Activated naive CD8-positive, alpha-beta T cell treated with anti-CD3 and anti-CD28 coated beads, Interleukin-2, amount 10 ng/mL, durations not matched to agents 7 days and 5 days (primary cell): ENCODE measurements at regions not wholly inside any gene's neighbourhood (a gene's known extent, or its start where the extent isn't known, plus 50 kb on each side); places are given as distances from the start of the nearest gene placed in this dataset.
"Not testable (repeated sequence)": the region's sequence is repeated elsewhere in the genome, so short reads cannot be mapped to it uniquely, and the experiment has no call there.

Experiments used
- ATAC-seq: fragments of 150-1000 bp; cut with Tn5 transposase; one replicate; pipeline ENCODE4 v1.10.0; 2021; ENCODE audit warnings: low read depth, moderate library complexity
- POLR2A ChIA-PET: fragments of 350-600 bp; sonication (Branson Sonifier 250); formaldehyde crosslinking; loops from one replicate; lab custom pipeline; 2021; ENCODE audit warnings: antibody characterized with exemption; lab: Charles Lee
- DNase-seq: peaks from one replicate; pipeline ENCODE4 v3.0.0; 2021
- H3K27ac Mint-ChIP-seq: one replicate; pipeline ENCODE4 v1.8.0; 2022; ENCODE audit warnings: mild to moderate bottlenecking, mixed read lengths
- H3K27me3 Mint-ChIP-seq: one replicate; pipeline ENCODE4 v1.8.0; 2022; ENCODE audit warnings: mild to moderate bottlenecking, moderate library complexity, mixed read lengths
- H3K36me3 Mint-ChIP-seq: one replicate; pipeline ENCODE4 v1.8.0; 2021; ENCODE audit warnings: mild to moderate bottlenecking, mixed read lengths
- H3K4me1 Mint-ChIP-seq: one replicate; pipeline ENCODE4 v1.8.0; 2021; ENCODE audit warnings: mixed read lengths
- H3K4me3 Mint-ChIP-seq: one replicate; pipeline ENCODE4 v1.8.0; 2022; ENCODE audit warnings: mild to moderate bottlenecking, moderate library complexity, mixed read lengths
- H3K9me3 Mint-ChIP-seq: one replicate; pipeline ENCODE4 v1.8.0; 2021; ENCODE audit warnings: mixed read lengths

DNA sequence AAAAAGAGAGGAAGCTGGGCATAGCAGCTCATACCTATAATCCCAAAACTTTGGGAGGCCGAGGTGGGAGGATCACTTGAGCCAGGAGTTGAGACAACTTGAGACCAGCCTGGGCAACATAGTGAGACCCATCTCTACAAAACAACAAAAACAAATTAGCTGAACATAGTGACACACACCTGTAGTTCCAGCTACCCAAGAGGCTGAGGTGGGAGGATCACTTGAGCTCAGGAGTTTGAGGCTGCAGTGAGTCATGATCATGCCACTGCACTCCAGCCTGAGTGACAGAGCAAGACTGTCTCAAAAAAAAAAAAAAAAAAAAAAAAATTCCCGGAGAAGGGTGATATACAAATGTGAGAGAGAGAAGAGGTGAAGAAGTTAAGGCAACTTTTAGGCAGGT is 143.8 kb downstream of the GLUL start:
- DNase-seq, H3K27ac Mint-ChIP-seq, H3K4me1 Mint-ChIP-seq, H3K9me3 Mint-ChIP-seq, H3K27me3 Mint-ChIP-seq, H3K36me3 Mint-ChIP-seq, ATAC-seq, H3K4me3 Mint-ChIP-seq, POLR2A ChIA-PET: not testable (repeated sequence)

DNA sequence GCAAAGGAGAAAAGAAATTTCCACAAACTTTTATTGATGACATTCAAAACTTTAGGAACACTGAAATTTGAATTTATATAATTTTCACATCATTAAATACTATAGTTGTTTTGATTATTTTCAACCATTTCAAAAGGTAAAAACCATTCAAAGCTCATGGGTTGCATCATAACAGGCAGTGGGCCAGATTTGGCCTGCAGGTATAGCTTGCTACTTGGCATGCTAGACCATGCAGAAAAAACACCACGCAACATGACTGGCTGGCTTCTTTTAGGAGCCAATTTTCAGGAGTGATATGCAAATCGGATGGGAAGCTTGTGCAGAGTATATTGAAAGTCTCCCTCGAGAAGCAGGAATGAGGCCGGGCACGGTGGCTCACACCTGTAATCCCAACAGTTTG is 144.8 kb downstream of the GLUL start:
- H3K27ac Mint-ChIP-seq: no peak overlapping the region
- peaks cover 2% of the 10 kb centered on the region for H3K4me1 Mint-ChIP-seq
- DNase-seq (no peak), ATAC-seq (no peak)
- peaks cover 2% of the 10 kb centered on the region for H3K9me3 Mint-ChIP-seq
- no peaks in the 10 kb centered on the region for H3K36me3 Mint-ChIP-seq
- H3K4me3 Mint-ChIP-seq: no peak overlapping the region
- POLR2A ChIA-PET: interaction anchor here (1.0 kb wide), 1 partner anchor 166 kb away, joined by 3 read pairs; no protein-coding TSS in a partner anchor
- peaks cover 5% of the 10 kb centered on the region for H3K27me3 Mint-ChIP-seq

DNA sequence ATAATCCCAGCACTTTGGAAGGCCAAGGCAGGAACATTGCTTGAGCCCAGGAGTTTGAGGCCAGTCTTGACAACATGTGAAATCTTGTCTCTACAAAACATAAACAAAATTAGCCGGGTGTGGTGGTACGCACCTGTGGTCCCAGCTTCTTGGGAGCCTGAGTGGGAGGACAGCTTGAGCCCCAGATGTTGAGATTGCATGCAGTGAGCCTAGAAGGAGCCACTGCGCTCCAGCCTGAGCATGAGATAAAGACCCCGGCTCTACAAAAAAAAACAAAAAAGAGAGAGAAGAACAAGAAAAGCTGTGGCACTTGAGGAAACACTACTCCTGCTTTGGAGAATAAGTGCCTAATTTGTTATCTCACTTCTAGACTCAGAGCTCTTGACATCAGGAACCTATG is 146.6 kb downstream of the GLUL start:
- no peak for ATAC-seq
- H3K27me3 Mint-ChIP-seq: peaks cover 8% of the 10 kb centered on the region
- H3K4me1 Mint-ChIP-seq: peaks cover 2% of the 10 kb centered on the region
- no peak overlapping the region for H3K27ac Mint-ChIP-seq
- H3K4me3 Mint-ChIP-seq: no peak overlapping the region
- no peak for DNase-seq
- no peaks in the 10 kb centered on the region for H3K36me3 Mint-ChIP-seq
- POLR2A ChIA-PET: no interaction called here
- H3K9me3 Mint-ChIP-seq: peaks cover 2% of the 10 kb centered on the region

DNA sequence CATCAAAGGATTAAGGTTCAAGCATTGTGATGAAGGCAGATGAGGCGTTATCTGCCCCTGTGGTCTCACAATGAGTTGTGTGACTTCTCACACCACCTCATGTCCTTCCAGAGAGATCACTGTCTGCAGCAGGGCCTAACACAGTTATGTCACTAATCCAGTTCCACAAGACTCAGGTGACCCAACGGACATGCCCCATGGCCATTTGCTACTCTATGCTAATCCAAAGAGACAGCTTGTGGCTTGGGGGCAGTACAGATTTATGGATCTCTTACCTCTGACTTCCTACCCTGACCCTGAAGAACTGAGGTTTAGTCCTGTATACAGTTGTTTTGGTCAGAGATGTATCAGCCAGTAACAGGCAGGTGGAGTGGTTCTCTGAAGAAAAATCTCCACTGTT is 147.1 kb downstream of the GLUL start:
- Mint-ChIP-seq H3K27ac (no peak overlapping the region), H3K27me3 (peaks cover 8% of the 10 kb centered on the region)
- ATAC-seq: no peak

DNA sequence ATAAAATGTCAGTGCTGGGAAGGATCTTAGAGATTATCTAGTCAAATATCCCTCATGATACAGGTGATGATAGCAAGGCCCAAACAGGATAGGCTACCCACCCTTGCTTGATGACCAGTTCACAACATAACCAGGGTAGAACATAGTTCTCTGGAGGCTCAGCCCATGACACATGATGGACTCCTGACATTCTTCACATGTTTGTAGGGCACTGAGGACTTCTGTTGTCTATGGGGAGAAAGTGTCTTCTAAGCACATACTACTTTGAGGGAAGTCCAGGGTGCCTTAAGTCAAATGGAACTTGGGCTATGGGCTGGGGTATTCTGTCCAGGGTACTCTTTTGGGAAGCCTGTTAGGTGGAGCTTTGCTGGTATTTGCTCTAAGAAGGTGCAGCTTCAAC is 148.9 kb downstream of the GLUL start:
- POLR2A ChIA-PET: no interaction called here
- H3K36me3 Mint-ChIP-seq: no peaks in the 10 kb centered on the region
- ATAC-seq: no peak
- no peak overlapping the region for H3K27ac Mint-ChIP-seq
- H3K27me3 Mint-ChIP-seq: peaks cover 8% of the 10 kb centered on the region
- peaks cover 2% of the 10 kb centered on the region for H3K9me3 Mint-ChIP-seq
- no peaks in the 10 kb centered on the region for H3K4me1 Mint-ChIP-seq
- DNase-seq: no peak
- no peak overlapping the region for H3K4me3 Mint-ChIP-seq

More for the DNA sequence above, 147.1 kb downstream of the GLUL start:
- no peak for DNase-seq
- H3K4me3 Mint-ChIP-seq: no peak overlapping the region
- POLR2A ChIA-PET: no interaction called here
- peaks cover 2% of the 10 kb centered on the region for H3K9me3 Mint-ChIP-seq
- H3K36me3 Mint-ChIP-seq: no peaks in the 10 kb centered on the region
- peaks cover 2% of the 10 kb centered on the region for H3K4me1 Mint-ChIP-seq

DNA sequence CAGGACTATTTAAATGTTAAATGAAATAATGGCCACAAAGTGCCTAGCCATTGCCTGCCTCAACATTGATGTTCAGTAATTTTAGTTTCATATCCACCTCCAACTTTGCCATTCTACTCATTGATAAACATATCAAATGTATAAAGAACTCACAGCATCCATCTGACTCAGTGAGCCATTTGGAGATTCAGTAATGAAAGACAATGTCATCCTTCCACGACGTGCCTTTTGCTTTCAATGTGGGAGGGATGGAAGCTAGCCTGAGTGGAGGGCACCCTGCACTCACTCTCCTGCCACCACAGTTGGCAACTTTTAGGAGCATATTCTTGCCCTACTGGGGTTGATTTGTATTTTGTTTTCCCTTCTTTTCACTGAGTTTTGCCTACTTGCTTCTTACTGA is 151.5 kb downstream of the GLUL start:
- ATAC-seq: no peak
- peaks cover 8% of the 10 kb centered on the region for H3K27me3 Mint-ChIP-seq

DNA sequence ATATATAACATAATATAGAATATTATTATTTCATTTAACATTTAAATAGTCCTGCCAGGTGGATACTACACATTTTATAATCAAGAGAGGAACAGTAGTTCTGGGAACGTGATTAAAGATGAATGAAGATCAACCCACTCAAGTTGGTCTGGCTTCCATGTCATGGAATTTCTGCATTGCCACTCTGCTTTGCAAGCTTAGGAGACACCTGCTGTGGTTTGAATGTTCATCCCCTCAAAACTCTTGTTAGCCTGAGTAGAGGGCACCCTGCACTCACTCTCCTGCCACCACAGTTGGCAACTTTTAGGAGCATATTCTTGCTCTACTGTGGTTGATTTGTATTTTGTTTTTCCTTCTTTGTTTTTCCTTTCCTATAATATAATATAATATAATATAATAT is 153.2 kb downstream of the GLUL start:
- no peak overlapping the region for H3K4me3 Mint-ChIP-seq
- POLR2A ChIA-PET: no interaction called here
- H3K27me3 Mint-ChIP-seq: peaks cover 10% of the 10 kb centered on the region
- DNase-seq (no peak), ATAC-seq (no peak)
- peaks cover 2% of the 10 kb centered on the region for H3K4me1 Mint-ChIP-seq
- H3K27ac Mint-ChIP-seq: no peak overlapping the region
- no peaks in the 10 kb centered on the region for H3K9me3 Mint-ChIP-seq
- H3K36me3 Mint-ChIP-seq: no peaks in the 10 kb centered on the region

More for the DNA sequence above, 151.5 kb downstream of the GLUL start:
- H3K36me3 Mint-ChIP-seq: no peaks in the 10 kb centered on the region
- H3K9me3 Mint-ChIP-seq: peaks cover 2% of the 10 kb centered on the region
- H3K4me3 Mint-ChIP-seq: no peak overlapping the region
- H3K27ac Mint-ChIP-seq: no peak overlapping the region
- POLR2A ChIA-PET: no interaction called here
- DNase-seq: no peak
- peaks cover 2% of the 10 kb centered on the region for H3K4me1 Mint-ChIP-seq

DNA sequence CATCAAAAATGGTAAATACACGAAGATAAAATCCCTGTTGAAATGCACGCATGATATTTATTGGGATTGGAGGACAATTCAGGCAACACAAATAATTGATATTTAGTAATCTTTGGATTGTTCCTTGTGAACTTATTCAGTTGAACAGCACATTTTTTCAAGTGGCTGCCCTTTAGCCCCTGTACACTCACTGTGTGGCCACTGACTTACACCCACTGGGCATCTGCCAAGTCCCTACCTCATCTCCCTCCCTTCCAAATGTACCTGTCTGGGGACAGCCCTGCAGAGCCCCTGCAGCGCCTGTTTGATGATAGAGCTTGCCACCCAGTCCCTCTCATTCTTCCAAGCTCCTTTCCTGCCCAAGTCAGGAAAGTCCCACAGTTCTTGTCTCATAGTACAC is 154.3 kb downstream of the GLUL start:
- DNase-seq (no peak), ATAC-seq (no peak)
- Mint-ChIP-seq H3K4me1 (peaks cover 2% of the 10 kb centered on the region), H3K4me3 (no peak overlapping the region), H3K27me3 (peaks cover 8% of the 10 kb centered on the region), H3K9me3 (no peaks in the 10 kb centered on the region), H3K36me3 (no peaks in the 10 kb centered on the region), H3K27ac (no peak overlapping the region)
- POLR2A ChIA-PET: no interaction called here

DNA sequence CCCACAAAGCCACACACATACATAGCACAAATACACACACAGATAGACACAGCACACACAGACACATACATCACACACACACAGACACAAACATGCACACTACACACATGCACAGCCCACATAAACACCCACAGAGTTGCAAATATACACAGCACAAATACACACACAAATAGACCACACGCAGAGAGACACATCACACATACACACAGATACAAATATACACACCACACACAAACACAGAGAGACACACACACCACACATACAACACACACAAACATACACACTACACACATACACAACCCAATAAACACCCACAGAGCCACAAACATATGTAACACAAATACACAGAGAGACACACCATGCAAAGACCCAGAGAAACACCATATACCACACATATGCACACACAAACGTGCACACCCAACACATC is 154.9 kb downstream of the GLUL start:
- no peak for DNase-seq
- POLR2A ChIA-PET: no interaction called here
- H3K4me1 Mint-ChIP-seq: peaks cover 2% of the 10 kb centered on the region
- peaks cover 5% of the 10 kb centered on the region for H3K27me3 Mint-ChIP-seq
- no peak for ATAC-seq
- H3K36me3 Mint-ChIP-seq: no peaks in the 10 kb centered on the region
- peak overlapping the region; percentile 32 for H3K27ac Mint-ChIP-seq
- H3K9me3 Mint-ChIP-seq: no peaks in the 10 kb centered on the region
- H3K4me3 Mint-ChIP-seq: no peak overlapping the region

DNA sequence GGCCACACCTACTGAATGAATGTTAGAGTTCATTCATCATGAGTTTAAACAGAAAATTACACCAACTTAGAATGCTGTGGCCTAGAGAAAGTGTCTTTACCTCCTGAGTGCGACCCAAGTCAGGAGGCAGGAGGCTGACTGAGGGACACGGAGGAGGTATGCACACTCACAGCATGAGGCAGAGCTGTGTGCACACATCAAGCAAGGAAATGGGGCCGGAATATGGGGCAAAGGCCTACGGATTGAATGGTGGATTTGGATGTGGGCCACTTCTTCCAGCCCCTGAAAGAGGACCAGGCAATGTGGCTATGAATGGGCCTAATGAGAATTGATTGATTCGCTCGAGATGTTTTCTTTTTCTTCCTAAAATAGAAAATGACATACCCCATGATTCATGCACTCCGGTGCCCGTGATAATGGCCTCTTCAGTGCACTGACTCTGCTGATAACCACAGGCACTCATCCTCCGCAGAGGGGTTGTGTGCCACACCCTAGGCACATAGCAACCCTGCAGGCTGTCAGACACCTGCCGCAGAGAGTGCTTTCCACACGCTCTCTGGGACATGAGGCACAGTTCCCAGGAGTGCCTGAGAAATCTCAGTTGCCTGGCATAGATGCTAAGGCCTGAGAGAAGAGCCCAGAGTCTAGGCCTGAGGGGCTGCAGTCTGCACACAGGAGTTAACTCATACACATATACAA is 155.5 kb downstream of the GLUL start:
- DNase-seq (no peak), ATAC-seq (no peak)
- H3K36me3 Mint-ChIP-seq: no peaks in the 10 kb centered on the region
- H3K27me3 Mint-ChIP-seq: peaks cover 5% of the 10 kb centered on the region
- H3K9me3 Mint-ChIP-seq: no peaks in the 10 kb centered on the region
- POLR2A ChIA-PET: no interaction called here
- no peak overlapping the region for H3K4me3 Mint-ChIP-seq
- peaks cover 2% of the 10 kb centered on the region for H3K4me1 Mint-ChIP-seq
- no peak overlapping the region for H3K27ac Mint-ChIP-seq

DNA sequence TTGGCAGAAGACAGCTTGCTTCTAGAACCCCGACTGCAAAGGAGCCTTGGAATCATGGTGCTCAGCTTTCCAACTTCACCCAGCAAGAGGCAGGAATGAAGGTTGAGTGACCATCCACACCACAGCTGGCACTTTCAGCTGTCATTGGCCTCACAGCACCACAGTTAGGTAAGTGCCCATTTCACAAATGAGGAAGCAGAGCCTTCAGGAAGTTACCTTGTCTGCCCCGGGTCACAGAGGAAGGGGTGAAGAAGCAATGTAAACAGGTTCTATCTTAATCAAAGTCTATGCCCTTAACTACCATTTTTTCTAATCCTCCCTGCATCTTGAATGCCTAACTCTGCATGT is 156.0 kb downstream of the GLUL start:
- no peak for DNase-seq
- no peak for ATAC-seq
- POLR2A ChIA-PET: no interaction called here
- no peaks in the 10 kb centered on the region for H3K36me3 Mint-ChIP-seq
- H3K4me1 Mint-ChIP-seq: peaks cover 2% of the 10 kb centered on the region
- no peak overlapping the region for H3K27ac Mint-ChIP-seq
- H3K27me3 Mint-ChIP-seq: peaks cover 4% of the 10 kb centered on the region
- H3K4me3 Mint-ChIP-seq: no peak overlapping the region
- H3K9me3 Mint-ChIP-seq: no peaks in the 10 kb centered on the region

DNA sequence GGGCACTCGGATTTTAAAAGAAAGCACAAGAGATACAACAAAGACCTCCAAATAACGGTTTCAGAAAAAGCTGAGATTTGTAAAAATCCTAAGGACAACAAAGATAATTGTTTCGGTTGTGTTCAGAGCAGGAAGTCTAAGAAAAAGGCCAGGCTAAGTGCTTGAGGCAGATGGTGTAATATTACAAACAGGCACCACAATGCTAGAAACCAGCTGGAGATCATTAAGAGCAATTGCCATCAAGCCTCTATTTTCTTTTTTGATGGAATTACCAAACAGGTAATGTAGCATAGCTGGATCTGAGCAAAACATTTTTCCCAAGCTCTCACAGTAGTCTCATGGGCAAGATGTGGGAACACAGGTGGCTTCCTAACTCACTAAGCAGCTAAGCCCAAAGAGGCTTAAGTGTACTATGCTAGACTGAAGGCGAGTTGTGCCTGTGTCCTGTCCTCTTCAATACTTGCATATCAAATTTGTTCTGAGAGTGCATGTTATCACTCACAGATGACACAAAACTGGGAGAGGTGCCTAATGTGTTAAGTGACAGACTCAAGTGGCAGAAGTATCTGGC is 161.6 kb downstream of the GLUL start:
- H3K36me3 Mint-ChIP-seq: no peaks in the 10 kb centered on the region
- H3K4me3 Mint-ChIP-seq: no peak overlapping the region
- H3K27me3 Mint-ChIP-seq: peaks cover 4% of the 10 kb centered on the region
- H3K9me3 Mint-ChIP-seq: peaks cover 5% of the 10 kb centered on the region
- no peak for ATAC-seq
- H3K27ac Mint-ChIP-seq: no peak overlapping the region
- no peak for DNase-seq
- POLR2A ChIA-PET: no interaction called here
- H3K4me1 Mint-ChIP-seq: no peaks in the 10 kb centered on the region

DNA sequence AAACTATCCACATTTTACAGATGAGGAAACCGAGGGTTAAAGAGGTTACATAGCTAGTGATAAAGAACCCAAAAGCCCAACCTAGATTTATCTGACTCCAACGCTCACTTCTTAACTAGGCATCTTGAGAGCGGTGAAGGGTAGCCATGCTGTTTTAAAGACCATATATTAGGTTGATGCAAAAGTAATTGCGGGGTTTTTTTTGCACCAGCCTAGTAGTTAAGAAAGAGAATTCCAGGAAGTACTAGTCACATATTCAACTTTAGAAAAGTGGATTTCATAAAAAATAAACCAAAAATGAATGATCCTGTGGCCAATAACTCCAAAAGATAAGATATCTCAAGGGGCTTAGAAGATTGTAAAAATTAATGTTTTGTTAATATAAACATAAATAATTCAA is 162.1 kb downstream of the GLUL start:
- H3K27ac Mint-ChIP-seq: no peak overlapping the region
- no peak for DNase-seq
- no peaks in the 10 kb centered on the region for H3K4me1 Mint-ChIP-seq
- H3K9me3 Mint-ChIP-seq: peaks cover 5% of the 10 kb centered on the region
- POLR2A ChIA-PET: no interaction called here
- peaks cover 2% of the 10 kb centered on the region for H3K27me3 Mint-ChIP-seq
- ATAC-seq: no peak
- H3K4me3 Mint-ChIP-seq: no peak overlapping the region
- no peaks in the 10 kb centered on the region for H3K36me3 Mint-ChIP-seq

DNA sequence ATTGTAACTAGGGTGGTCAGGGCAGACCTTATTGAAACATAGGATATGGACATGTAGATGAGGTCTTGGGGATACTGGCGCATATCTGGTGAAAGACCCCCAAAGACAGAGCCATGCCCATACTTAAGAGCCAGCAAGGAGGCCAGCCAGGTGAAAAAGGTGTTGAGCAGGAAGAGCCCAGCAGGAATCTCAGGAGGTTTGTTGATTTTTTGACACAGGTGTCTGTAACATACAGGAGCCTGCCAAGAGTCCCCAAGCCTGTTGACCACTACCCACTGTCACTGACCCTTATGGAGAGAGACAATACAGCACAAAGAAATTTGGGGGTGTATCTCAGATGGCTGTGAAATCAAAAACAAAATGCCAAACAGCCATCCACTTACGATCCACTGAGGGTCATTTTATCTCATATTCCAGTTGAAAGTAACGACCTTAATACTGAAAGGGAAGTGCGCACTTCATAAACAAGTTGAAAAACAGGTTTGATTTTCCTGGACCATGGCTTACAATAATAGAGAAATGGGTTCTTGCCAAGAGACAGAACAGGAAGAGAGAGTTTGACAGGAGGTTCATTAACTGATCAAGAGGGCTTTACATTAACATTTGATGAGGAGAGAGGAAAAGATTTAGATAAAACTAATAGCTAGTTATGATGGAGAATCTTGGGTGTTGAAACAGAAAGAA is 163.6 kb downstream of the GLUL start:
- no peak for ATAC-seq

More for the DNA sequence above, 163.6 kb downstream of the GLUL start:
- no peak overlapping the region for H3K27ac Mint-ChIP-seq
- H3K4me3 Mint-ChIP-seq: no peak overlapping the region
- H3K27me3 Mint-ChIP-seq: peaks cover 4% of the 10 kb centered on the region
- H3K4me1 Mint-ChIP-seq: no peaks in the 10 kb centered on the region
- no peak for DNase-seq
- H3K9me3 Mint-ChIP-seq: peaks cover 7% of the 10 kb centered on the region
- no peaks in the 10 kb centered on the region for H3K36me3 Mint-ChIP-seq
- POLR2A ChIA-PET: no interaction called here
